ENCODE measurements at regions not wholly inside any gene's neighbourhood (a gene's known extent, or its start where the extent isn't known, plus 50 kb on each side); places are given as distances from the start of the nearest gene placed in this dataset.

GRCh38 chr2:194769030-194769429 lies 888.0 kb upstream of the SLC39A10 start:
- H4K20me1 ChIP-seq (replicated peaks in 1 of 2; ENCODE audit: control insufficient read depth in 1 of 2, insufficient read depth in 2 of 2, low read length in 2 of 2), result no peaks in the 10 kb centered on the region
- H3K9ac ChIP-seq (replicated peaks in 1 of 4; ENCODE audit: extremely low read depth in 1 of 4, low read depth in 3 of 4, low read length in 3 of 4), result no peak overlapping the region
- H3K23ac ChIP-seq (ENCODE audit: insufficient read length), result no peak overlapping the region
- H4K91ac ChIP-seq (replicated peaks; ENCODE audit: insufficient read length, low read length), result no peak overlapping the region
- no peak overlapping the region for H4K5ac ChIP-seq (ENCODE audit: insufficient read length, low read depth, low read length)
- no peak overlapping the region for H2AK5ac ChIP-seq (ENCODE audit: low read depth, low read length)
- no peaks in the 10 kb centered on the region for H3K9me3 ChIP-seq (ENCODE audit: insufficient read depth in 2 of 2, low read depth in 1 of 2, low read length in 1 of 2)
- no peak overlapping the region for H3K27ac ChIP-seq (ENCODE audit: low read depth, low read length)
- no peak overlapping the region for H2AFZ ChIP-seq (ENCODE audit: low read length)
- H3K79me2 ChIP-seq (ENCODE audit: control insufficient read depth in 1 of 2, insufficient read depth in 2 of 2, low read length in 2 of 2), result no peaks in the 10 kb centered on the region
- H3K4me2 ChIP-seq (ENCODE audit: insufficient read depth in 1 of 2, low read depth in 2 of 2, low read length in 2 of 2), result no peak overlapping the region
- POLR2A ChIA-PET (ENCODE audit: partially characterized antibody), result interaction anchor here (0.6 kb wide), 1 partner anchor 1991 kb away, joined by 3 read pairs; no protein-coding TSS in a partner anchor
- no peaks in the 10 kb centered on the region for H3K36me3 ChIP-seq (ENCODE audit: control insufficient read depth in 2 of 4, insufficient read depth in 4 of 4, low read length in 3 of 4)
- H3K4me3 ChIP-seq (ENCODE audit: extremely low read depth in 1 of 4, insufficient read depth in 2 of 4, low read depth in 3 of 4, low read length in 4 of 4), result no peak overlapping the region
- H2BK5ac ChIP-seq (ENCODE audit: low read depth, low read length), result no peak overlapping the region
- no peak overlapping the region for H3K56ac ChIP-seq (replicated peaks; ENCODE audit: insufficient read length, low read depth, low read length)
- H3K14ac ChIP-seq (ENCODE audit: insufficient read length), result no peak overlapping the region
- H3K4me1 ChIP-seq (replicated peaks in 1 of 4; ENCODE audit: control insufficient read depth in 3 of 4, insufficient read depth in 4 of 4, low read length in 3 of 4), result no peaks in the 10 kb centered on the region
- no peaks in the 10 kb centered on the region for H3K23me2 ChIP-seq (ENCODE audit: low read depth, low read length)
- H3K4ac ChIP-seq (replicated peaks; ENCODE audit: insufficient read length, low read depth, low read length), result no peak overlapping the region
- H2BK20ac ChIP-seq (ENCODE audit: low read length), result no peak overlapping the region
- no peak overlapping the region for H2BK12ac ChIP-seq (ENCODE audit: low read depth, low read length)
- no peak overlapping the region for H3K18ac ChIP-seq (ENCODE audit: extremely low read depth, low read length)
- H2BK15ac ChIP-seq (ENCODE audit: low read length), result no peak overlapping the region
- H4K8ac ChIP-seq (ENCODE audit: extremely low read depth, insufficient read depth, low read length), result no peak overlapping the region
- no peak overlapping the region for H2BK120ac ChIP-seq (replicated peaks; ENCODE audit: low read depth, low read length)
- CTCF ChIA-PET (ENCODE audit: partially characterized antibody), result no interaction called here
- H3K27me3 ChIP-seq (replicated peaks in 1 of 4; ENCODE audit: control insufficient read depth in 3 of 4, extremely low read depth in 1 of 4, insufficient read depth in 3 of 4, low read length in 3 of 4), result no peaks in the 10 kb centered on the region
- DNase-seq (ENCODE audit: low read depth in 1 of 2, low spot score in 2 of 2) (no peak), FAIRE-seq (no peak)
- H3K79me1 ChIP-seq (ENCODE audit: low read depth, low read length), result no peaks in the 10 kb centered on the region
- TF ChIP-seq EZH2 (IDR thresholded peaks at IDR 0.05; ENCODE audit: low read depth, low read length, severe bottlenecking) (no peak), EP300 (IDR thresholded peaks at IDR 0.05; ENCODE audit: borderline replicate concordance in 1 of 2, low read depth in 2 of 2, low read length in 2 of 2) (no peak), ATF2 (IDR thresholded peaks at IDR 0.05; ENCODE audit: low read length) (no peak), HDAC6 (IDR thresholded peaks at IDR 0.05; ENCODE audit: low read depth, low read length) (no peak), ASH2L (IDR thresholded peaks at IDR 0.05; ENCODE audit: low read length) (no peak), BRCA1 (IDR thresholded peaks at IDR 0.05; ENCODE audit: low read depth, low read length) (no peak), KDM1A (IDR thresholded peaks at IDR 0.05; ENCODE audit: borderline replicate concordance, low read length) (no peak), CREB1 (IDR thresholded peaks at IDR 0.05) (no peak), CHD1 (IDR thresholded peaks at IDR 0.05; ENCODE audit: low read depth, low read length) (no peak), YY1 (IDR thresholded peaks at IDR 0.05; ENCODE audit: low read depth, low read length) (no peak), RAD21 (IDR thresholded peaks at IDR 0.05 in 1 of 2, conservative IDR thresholded peaks at IDR 0.05 in 1 of 2; ENCODE audit: low read depth in 2 of 2, low read length in 2 of 2) (no peak), TCF12 (IDR thresholded peaks at IDR 0.05; ENCODE audit: low read depth, low read length) (no peak)
